Effector memory CD4-positive, alpha-beta T cell (primary cell): ENCODE measurements at regions not wholly inside any gene's neighbourhood (a gene's known extent, or its start where the extent isn't known, plus 50 kb on each side); places are given as distances from the start of the nearest gene placed in this dataset.
"Not testable (repeated sequence)": the region's sequence is repeated elsewhere in the genome, so short reads cannot be mapped to it uniquely, and the experiment has no call there.

Experiments used
- DNase-seq, 3 donors: peaks; one replicate each; pipeline ENCODE4 v3.0.0-alpha.2; 2020
- H3K27ac ChIP-seq: 2 replicates; pipeline ENCODE4 v1.7.0; 2013; ENCODE audit warnings: mild to moderate bottlenecking, low read length, moderate library complexity; ENCODE audit not compliant: insufficient read depth, poor library complexity, severe bottlenecking
- H3K27me3 ChIP-seq: replicated peaks from 2 replicates; pipeline ENCODE4 v1.7.0; 2013; ENCODE audit warnings: mild to moderate bottlenecking, low read length; ENCODE audit not compliant: insufficient read depth, control insufficient read depth, poor library complexity, severe bottlenecking
- H3K36me3 ChIP-seq: 2 replicates; pipeline ENCODE4 v1.7.0; 2013; ENCODE audit warnings: mild to moderate bottlenecking, low read length, moderate library complexity; ENCODE audit not compliant: control insufficient read depth, insufficient read depth
- H3K4me1 ChIP-seq: 2 replicates; pipeline ENCODE4 v1.7.0; 2013; ENCODE audit warnings: low read length, mild to moderate bottlenecking; ENCODE audit not compliant: control insufficient read depth, insufficient read depth, poor library complexity, severe bottlenecking
- H3K4me3 ChIP-seq: 2 replicates; pipeline ENCODE4 v1.7.0; 2013; ENCODE audit warnings: low read length, low read depth, mild to moderate bottlenecking; ENCODE audit not compliant: insufficient read depth, poor library complexity, severe bottlenecking
- H3K9me3 ChIP-seq: 2 replicates; pipeline ENCODE4 v1.7.0; 2013; ENCODE audit warnings: mild to moderate bottlenecking, low read length, moderate library complexity; ENCODE audit not compliant: control insufficient read depth

- Histone ChIP-seq H3K4me3 (no peak overlapping the region), H3K27ac (no peak overlapping the region), H3K4me1 (no peaks in the 10 kb centered on the region), H3K9me3 (no peaks in the 10 kb centered on the region), H3K27me3 (no peaks in the 10 kb centered on the region), H3K36me3 (no peaks in the 10 kb centered on the region)
- DNase-seq: no peak
Observed at GRCh38 chrX:130467936-130468335, 66.1 kb downstream of the RBMX2 start.

- DNase-seq: no peak
- Histone ChIP-seq H3K4me3 (no peak overlapping the region), H3K27ac (no peak overlapping the region), H3K27me3 (no peaks in the 10 kb centered on the region), H3K4me1 (no peaks in the 10 kb centered on the region), H3K9me3 (no peaks in the 10 kb centered on the region), H3K36me3 (no peaks in the 10 kb centered on the region)
Observed at GRCh38 chrX:130468395-130468923, 66.7 kb downstream of the RBMX2 start.

- H3K4me3 ChIP-seq: no peak overlapping the region
Observed at GRCh38 chrX:130482871-130483270, 81.1 kb downstream of the RBMX2 start.

GRCh38 chrX:130485870-130486269, 84.1 kb downstream of the RBMX2 start:
- Histone ChIP-seq H3K4me3 (no peak overlapping the region), H3K36me3 (no peaks in the 10 kb centered on the region), H3K27me3 (no peaks in the 10 kb centered on the region), H3K27ac (no peak overlapping the region), H3K9me3 (no peaks in the 10 kb centered on the region), H3K4me1 (no peaks in the 10 kb centered on the region)
- no peak for DNase-seq

More at GRCh38 chrX:130482871-130483270, 81.1 kb downstream of the RBMX2 start:
- H3K27me3 ChIP-seq: no peaks in the 10 kb centered on the region
- H3K36me3 ChIP-seq: no peaks in the 10 kb centered on the region
- no peaks in the 10 kb centered on the region for H3K9me3 ChIP-seq
- H3K4me1 ChIP-seq: no peaks in the 10 kb centered on the region
- no peak overlapping the region for H3K27ac ChIP-seq
- no peak for DNase-seq

GRCh38 chrX:130495502-130495901, 93.7 kb downstream of the RBMX2 start:
- not testable (repeated sequence) for H3K36me3 ChIP-seq, DNase-seq, H3K4me1 ChIP-seq, H3K4me3 ChIP-seq, H3K9me3 ChIP-seq, H3K27me3 ChIP-seq, H3K27ac ChIP-seq

- H3K4me1 ChIP-seq: no peaks in the 10 kb centered on the region
- no peak for DNase-seq
- no peaks in the 10 kb centered on the region for H3K9me3 ChIP-seq
- H3K4me3 ChIP-seq: no peak overlapping the region
- no peaks in the 10 kb centered on the region for H3K36me3 ChIP-seq
- no peaks in the 10 kb centered on the region for H3K27me3 ChIP-seq
- H3K27ac ChIP-seq: no peak overlapping the region
Observed at GRCh38 chrX:130497531-130497930, 95.7 kb downstream of the RBMX2 start.

- no peaks in the 10 kb centered on the region for H3K9me3 ChIP-seq
- H3K4me3 ChIP-seq: no peak overlapping the region
- no peak for DNase-seq
- H3K36me3 ChIP-seq: no peaks in the 10 kb centered on the region
- no peak overlapping the region for H3K27ac ChIP-seq
- H3K4me1 ChIP-seq: no peaks in the 10 kb centered on the region
- H3K27me3 ChIP-seq: no peaks in the 10 kb centered on the region
Observed at GRCh38 chrX:130498653-130499274, 97.0 kb downstream of the RBMX2 start.

- no peak for DNase-seq
- Histone ChIP-seq H3K4me3 (no peak overlapping the region), H3K27me3 (no peaks in the 10 kb centered on the region), H3K36me3 (no peaks in the 10 kb centered on the region), H3K4me1 (no peaks in the 10 kb centered on the region), H3K9me3 (no peaks in the 10 kb centered on the region), H3K27ac (no peak overlapping the region)
Observed at GRCh38 chrX:130502016-130502570, 100.3 kb downstream of the RBMX2 start.

- no peak overlapping the region for H3K27ac ChIP-seq
- H3K27me3 ChIP-seq: no peaks in the 10 kb centered on the region
- H3K4me1 ChIP-seq: no peaks in the 10 kb centered on the region
- no peaks in the 10 kb centered on the region for H3K36me3 ChIP-seq
- DNase-seq: no peak
- H3K9me3 ChIP-seq: no peaks in the 10 kb centered on the region
- H3K4me3 ChIP-seq: no peak overlapping the region
Observed at GRCh38 chrX:130504019-130504418, 102.2 kb downstream of the RBMX2 start.

- no peaks in the 10 kb centered on the region for H3K36me3 ChIP-seq
- H3K4me3 ChIP-seq: no peak overlapping the region
- DNase-seq: no peak
- H3K27me3 ChIP-seq: no peaks in the 10 kb centered on the region
- H3K9me3 ChIP-seq: no peaks in the 10 kb centered on the region
- H3K27ac ChIP-seq: no peak overlapping the region
- H3K4me1 ChIP-seq: no peaks in the 10 kb centered on the region
Observed at GRCh38 chrX:130507015-130507414, 105.2 kb downstream of the RBMX2 start.
